Esophagus squamous epithelium (tissue), 5 donors: ENCODE measurements at regions not wholly inside any gene's neighbourhood (a gene's known extent, or its start where the extent isn't known, plus 50 kb on each side); places are given as distances from the start of the nearest gene placed in this dataset.

Experiments
- DNase-seq: peaks from one replicate; lab custom pipeline; 2025; lab: John Stamatoyannopoulos, UW
- H3K27ac ChIP-seq, 4 donors: fragments of 200-600 bp; sonication (generic); one replicate each; pipeline ENCODE4 v1.5.1; 2016 to 2019; ENCODE audit warnings: mild to moderate bottlenecking in 1 of 4
- H3K27me3 ChIP-seq, 4 donors: fragments of 200-600 bp; sonication (generic); 1 replicate in 3 of 4; 2 replicates in 1 of 4; pipeline versions ENCODE4 v1.5.1 to v1.6.0; 2017 to 2021; ENCODE audit warnings: antibody characterized with exemption in 1 of 4
- H3K36me3 ChIP-seq, 3 donors: fragments of 200-600 bp; sonication (generic); one replicate each; pipeline ENCODE4 v1.5.1; 2016 to 2019
- H3K4me1 ChIP-seq, 3 donors: fragments of 200-600 bp; sonication (generic); one replicate each; pipeline ENCODE4 v1.5.1; 2017 to 2019
- H3K4me3 ChIP-seq, 4 donors: fragments of 200-600 bp; sonication (generic); 1 replicate in 3 of 4; 2 replicates in 1 of 4; pipeline ENCODE4 v1.5.1; 2016 to 2019; ENCODE audit warnings: mild to moderate bottlenecking in 2 of 4, moderate library complexity in 1 of 4
- H3K9me3 ChIP-seq, 3 donors: fragments of 200-600 bp; sonication (generic); one replicate each; pipeline ENCODE4 v1.5.1; 2016 to 2019
- POLR2A ChIP-seq, 4 donors: fragments of 450-650 bp; IDR thresholded peaks; one replicate each; pipeline ENCODE4 v1.6.1; 2017; ENCODE audit warnings: antibody characterized with exemption in 4 of 4, mild to moderate bottlenecking in 4 of 4, moderate library complexity in 3 of 4
- WGBS, 2 donors: methylation state at CpG; one replicate each; pipeline ENCODE4 v1.1.5; 2018; 5-methylcytosine and 5-hydroxymethylcytosine counted together
- intact Hi-C: fragments of 100-400 bp; cut with DNase I; formaldehyde crosslinking; loops from one replicate; pipeline ENCODE4 v1.15.0; 2022
- TF ChIP-seq, protein P1 (sequence below), 6 experiments: fragments of 450-650 bp in 4 of 6; fragments of 200-600 bp in 2 of 6; sonication (generic) in 2 of 6; IDR thresholded peaks; one replicate each; pipeline ENCODE4 v1.5.1; 2016 to 2019; ENCODE audit warnings: antibody characterized with exemption in 6 of 6, mild to moderate bottlenecking in 4 of 6, moderate library complexity in 4 of 6
- donor health status: DM: yes; HTN: yes; CAD: no.

DNA sequence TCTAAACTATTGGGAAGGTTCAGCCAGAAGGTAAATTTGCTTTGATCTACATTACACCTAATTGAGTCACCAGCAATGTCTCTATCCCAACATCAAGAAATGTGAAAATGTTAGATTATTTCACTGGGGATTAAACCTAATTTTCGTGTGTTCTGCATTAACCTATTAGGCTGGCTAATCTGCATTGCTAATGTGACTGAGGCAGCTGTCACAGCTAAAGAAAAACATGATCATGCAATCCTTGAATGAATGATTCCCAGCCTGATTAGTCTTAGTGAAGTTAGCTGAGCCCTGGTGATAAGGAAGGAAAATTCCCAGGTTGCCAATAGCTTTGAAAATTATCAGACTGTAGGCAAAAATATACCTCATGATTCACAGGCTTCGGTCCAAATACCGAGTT lies 135.3 kb downstream of the LINC00237 start:
- TF ChIP-seq POLR2A (IDR thresholded peaks at IDR 0.05): no peak
- TF ChIP-seq, protein P1, sequence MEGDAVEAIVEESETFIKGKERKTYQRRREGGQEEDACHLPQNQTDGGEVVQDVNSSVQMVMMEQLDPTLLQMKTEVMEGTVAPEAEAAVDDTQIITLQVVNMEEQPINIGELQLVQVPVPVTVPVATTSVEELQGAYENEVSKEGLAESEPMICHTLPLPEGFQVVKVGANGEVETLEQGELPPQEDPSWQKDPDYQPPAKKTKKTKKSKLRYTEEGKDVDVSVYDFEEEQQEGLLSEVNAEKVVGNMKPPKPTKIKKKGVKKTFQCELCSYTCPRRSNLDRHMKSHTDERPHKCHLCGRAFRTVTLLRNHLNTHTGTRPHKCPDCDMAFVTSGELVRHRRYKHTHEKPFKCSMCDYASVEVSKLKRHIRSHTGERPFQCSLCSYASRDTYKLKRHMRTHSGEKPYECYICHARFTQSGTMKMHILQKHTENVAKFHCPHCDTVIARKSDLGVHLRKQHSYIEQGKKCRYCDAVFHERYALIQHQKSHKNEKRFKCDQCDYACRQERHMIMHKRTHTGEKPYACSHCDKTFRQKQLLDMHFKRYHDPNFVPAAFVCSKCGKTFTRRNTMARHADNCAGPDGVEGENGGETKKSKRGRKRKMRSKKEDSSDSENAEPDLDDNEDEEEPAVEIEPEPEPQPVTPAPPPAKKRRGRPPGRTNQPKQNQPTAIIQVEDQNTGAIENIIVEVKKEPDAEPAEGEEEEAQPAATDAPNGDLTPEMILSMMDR (IDR thresholded peaks at IDR 0.05): no peak
- intact Hi-C loops: no loop called here

GRCh38 chr20:20969701-20970280 lies 136.4 kb downstream of the LINC00237 start:
- H3K27me3 ChIP-seq: peaks cover 0 to 9% (median 0%) of the 10 kb centered on the region in 4 donors
- H3K4me3 ChIP-seq: no peak overlapping the region
- DNase-seq: no peak
- H3K36me3 ChIP-seq: no peaks in the 10 kb centered on the region
- TF ChIP-seq, protein P1 (IDR thresholded peaks at IDR 0.05): no peak
- TF ChIP-seq POLR2A (IDR thresholded peaks at IDR 0.05): no peak
- intact Hi-C loops: no loop called here
- no peaks in the 10 kb centered on the region for H3K4me1 ChIP-seq
- H3K9me3 ChIP-seq: no peaks in the 10 kb centered on the region
- 55 to 66% methylated on average over 13 of the region's 13 CpGs for WGBS, 2 donors
- no peak overlapping the region for H3K27ac ChIP-seq

More for the DNA sequence above, 135.3 kb downstream of the LINC00237 start:
- Histone ChIP-seq H3K9me3 (no peaks in the 10 kb centered on the region), H3K27me3 (peaks cover 0 to 4% (median 0%) of the 10 kb centered on the region in 4 donors), H3K27ac (no peak overlapping the region), H3K36me3 (no peaks in the 10 kb centered on the region), H3K4me3 (no peak overlapping the region), H3K4me1 (no peaks in the 10 kb centered on the region)
- DNase-seq: no peak
- WGBS, 2 donors: 44 to 47% methylated on average over 3 of the region's 3 CpGs

GRCh38 chr20:20967564-20968184 lies 138.5 kb downstream of the LINC00237 start:
- H3K27me3 ChIP-seq: peaks cover 0 to 12% (median 0%) of the 10 kb centered on the region in 4 donors
- TF ChIP-seq, protein P1 (IDR thresholded peaks at IDR 0.05): no peak
- no peak for DNase-seq
- H3K36me3 ChIP-seq: no peaks in the 10 kb centered on the region
- no peaks in the 10 kb centered on the region for H3K4me1 ChIP-seq
- intact Hi-C loops: no loop called here
- WGBS, 2 donors: 60 to 62% methylated on average over 10 of the region's 10 CpGs
- H3K27ac ChIP-seq: no peak overlapping the region
- H3K4me3 ChIP-seq: no peak overlapping the region
- H3K9me3 ChIP-seq: no peaks in the 10 kb centered on the region

GRCh38 chr20:20966171-20966570 lies 140.0 kb downstream of the LINC00237 start:
- Histone ChIP-seq H3K9me3 (no peaks in the 10 kb centered on the region), H3K4me3 (no peak overlapping the region), H3K4me1 (no peaks in the 10 kb centered on the region), H3K36me3 (no peaks in the 10 kb centered on the region), H3K27ac (no peak overlapping the region), H3K27me3 (peaks cover 0 to 12% (median 0%) of the 10 kb centered on the region in 4 donors)
- intact Hi-C loops: no loop called here
- WGBS, 2 donors: 73 to 80% methylated on average over 8 of the region's 8 CpGs
- TF ChIP-seq, protein P1 (IDR thresholded peaks at IDR 0.05): no peak
- TF ChIP-seq POLR2A (IDR thresholded peaks at IDR 0.05): no peak
- DNase-seq: no peak

DNA sequence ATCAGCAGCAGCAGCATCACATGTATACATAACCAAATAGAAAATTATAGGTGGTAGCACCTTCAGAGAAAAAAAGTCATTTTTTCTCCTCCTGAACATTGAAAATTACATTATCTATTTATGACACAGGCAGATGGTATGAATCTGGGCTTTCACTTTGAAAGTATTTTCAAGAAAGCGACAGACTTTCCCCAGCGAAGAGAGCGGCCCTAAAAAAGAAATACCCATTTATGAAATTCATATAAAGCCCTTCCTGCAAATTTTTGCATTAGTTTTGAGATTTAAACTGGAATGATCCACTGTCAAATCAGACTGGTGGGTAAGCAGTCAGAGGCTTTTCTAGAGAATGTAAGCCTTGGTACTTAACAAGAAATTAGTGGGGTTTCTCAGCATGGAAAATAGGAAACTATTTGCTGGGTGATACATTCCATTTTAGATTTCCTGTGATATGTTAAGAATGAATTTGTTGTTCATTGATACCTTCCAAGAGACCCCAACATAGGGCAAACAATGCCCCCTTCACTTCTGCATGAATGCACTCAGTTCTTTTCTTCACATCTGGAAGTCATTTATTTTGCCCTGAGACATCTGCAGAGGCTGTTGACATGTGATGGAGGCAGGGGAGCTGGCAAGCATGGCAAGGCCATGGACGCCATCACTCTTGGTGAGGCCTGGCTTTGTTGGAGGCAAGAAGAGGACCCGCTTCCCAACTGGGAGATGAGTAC lies 147.0 kb downstream of the LINC00237 start:
- H3K4me1 ChIP-seq: no peaks in the 10 kb centered on the region
- no peak overlapping the region for H3K4me3 ChIP-seq
- TF ChIP-seq POLR2A (IDR thresholded peaks at IDR 0.05): no peak
- TF ChIP-seq, protein P1 (IDR thresholded peaks at IDR 0.05): no peak
- no peaks in the 10 kb centered on the region for H3K9me3 ChIP-seq
- H3K27ac ChIP-seq: no peak overlapping the region
- DNase-seq: no peak
- intact Hi-C loops: no loop called here
- peaks cover 0 to 5% (median 0%) of the 10 kb centered on the region in 4 donors for H3K27me3 ChIP-seq
- no peaks in the 10 kb centered on the region for H3K36me3 ChIP-seq
- 91 to 92% methylated on average over 5 of the region's 5 CpGs for WGBS, 2 donors
